ENCODE measurements at regions not wholly inside any gene's neighbourhood (a gene's known extent, or its start where the extent isn't known, plus 50 kb on each side); places are given as distances from the start of the nearest gene placed in this dataset.

DNA sequence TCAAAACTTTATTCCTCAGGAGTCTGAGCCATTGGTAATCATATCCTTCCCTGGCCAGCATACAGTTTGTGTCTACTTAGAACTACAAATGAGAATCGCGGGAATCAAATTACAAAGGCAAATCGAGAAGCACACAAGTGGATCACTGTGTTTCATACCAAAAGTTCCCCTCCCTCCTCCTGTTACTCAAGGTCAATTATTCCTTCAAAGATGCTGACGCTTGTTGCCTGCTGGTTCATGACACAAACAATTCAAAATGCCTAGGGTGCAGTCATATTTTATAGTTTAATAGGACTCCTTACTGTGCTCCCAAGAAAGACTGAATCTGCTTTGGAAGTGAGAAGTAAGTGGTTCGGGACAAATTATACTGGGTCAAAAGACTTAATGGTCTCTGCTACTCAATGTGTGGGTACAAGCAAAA is 93.0 kb upstream of the PBX1 start:
- in situ Hi-C loops (cut with HindIII; ENCODE audit: low pct_ligation_motif_present, low pct_unique_long_range_greater_than_20kb, low sequenced_read_pairs) = no loop called here
- DNase-seq = no peak

DNA sequence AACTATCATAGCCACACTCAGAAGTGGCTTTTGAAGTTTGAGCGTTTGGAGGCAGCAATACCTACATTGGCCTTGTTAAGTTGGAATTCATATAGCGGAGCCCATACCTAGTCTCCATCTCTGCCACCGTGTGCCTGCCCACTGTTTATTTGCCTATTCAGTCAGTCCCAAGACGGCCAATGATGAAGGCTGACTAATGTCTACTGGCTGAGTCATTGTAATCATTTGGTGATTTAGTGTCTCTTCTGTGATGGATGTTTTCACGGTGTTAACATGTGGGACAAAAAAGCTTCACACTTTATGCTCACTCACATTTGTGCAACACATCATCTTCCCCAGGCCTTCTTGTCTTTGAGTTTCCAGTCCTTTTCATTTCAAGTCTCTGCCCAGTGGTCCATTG is 92.6 kb upstream of the PBX1 start:
- in situ Hi-C loops (cut with HindIII; ENCODE audit: low pct_ligation_motif_present, low pct_unique_long_range_greater_than_20kb, low sequenced_read_pairs) = no loop called here

DNA sequence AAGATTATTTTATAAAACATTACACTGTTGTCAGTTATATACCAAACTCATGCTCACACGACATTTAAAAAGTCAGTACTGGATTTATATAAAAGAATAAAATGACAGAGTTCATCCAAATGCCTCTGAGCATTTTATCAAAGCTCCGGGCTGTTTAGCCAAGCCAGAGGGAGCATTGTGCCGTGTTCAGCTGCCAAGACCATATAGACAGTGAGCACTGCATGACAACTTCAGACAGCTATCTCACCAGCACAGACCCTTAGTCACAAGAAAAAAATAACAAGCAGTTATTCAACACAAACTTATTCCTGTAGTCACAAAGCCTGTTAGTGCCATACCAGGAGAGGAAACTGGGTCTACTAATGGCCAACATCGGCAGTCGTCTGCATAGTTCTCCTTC is 88.0 kb upstream of the PBX1 start:
- DNase-seq = no peak
- in situ Hi-C loops (cut with HindIII; ENCODE audit: low pct_ligation_motif_present, low pct_unique_long_range_greater_than_20kb, low sequenced_read_pairs) = no loop called here

More for the DNA sequence above, 92.6 kb upstream of the PBX1 start:
- no peak for DNase-seq

DNA sequence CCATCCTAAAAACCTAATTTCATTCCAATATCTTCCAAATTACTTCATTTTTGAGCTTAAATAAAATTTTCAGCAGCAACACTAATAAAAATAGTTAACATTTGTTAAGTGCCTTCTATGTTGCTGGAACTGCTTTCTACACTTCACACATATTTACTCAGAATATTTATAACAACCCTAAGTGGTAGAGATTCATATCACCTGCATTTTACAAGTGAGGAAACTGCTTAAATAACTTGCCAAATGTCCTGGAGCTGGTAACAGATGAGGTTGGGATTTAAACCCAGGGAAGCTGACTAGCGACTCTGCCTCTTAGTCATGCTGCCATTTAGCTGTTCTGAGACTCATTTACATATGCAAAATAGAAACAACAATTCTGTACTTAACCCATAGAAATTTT is 86.1 kb upstream of the PBX1 start:
- no peak for DNase-seq
- in situ Hi-C loops (cut with HindIII; ENCODE audit: low pct_ligation_motif_present, low pct_unique_long_range_greater_than_20kb, low sequenced_read_pairs) = no loop called here

DNA sequence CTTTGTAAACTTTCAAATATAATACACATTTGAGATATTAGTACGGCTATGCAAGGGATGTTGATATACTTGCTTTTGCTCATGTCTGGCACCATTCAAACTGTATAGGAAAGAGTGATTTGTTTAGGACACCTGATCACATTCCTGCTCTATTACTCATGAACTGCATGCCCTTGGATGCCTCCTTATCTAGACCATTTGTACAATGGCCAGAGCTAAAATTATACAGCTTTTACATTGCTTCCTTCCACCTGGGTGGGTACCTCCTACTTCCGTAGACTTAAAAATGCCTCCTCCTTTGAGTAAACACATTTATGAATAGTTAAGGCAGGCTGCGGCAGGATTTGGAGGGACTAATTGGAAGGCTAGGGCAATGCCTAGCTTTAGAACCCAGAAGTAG is 85.4 kb upstream of the PBX1 start:
- DNase-seq = no peak
- in situ Hi-C loops (cut with HindIII; ENCODE audit: low pct_ligation_motif_present, low pct_unique_long_range_greater_than_20kb, low sequenced_read_pairs) = no loop called here

DNA sequence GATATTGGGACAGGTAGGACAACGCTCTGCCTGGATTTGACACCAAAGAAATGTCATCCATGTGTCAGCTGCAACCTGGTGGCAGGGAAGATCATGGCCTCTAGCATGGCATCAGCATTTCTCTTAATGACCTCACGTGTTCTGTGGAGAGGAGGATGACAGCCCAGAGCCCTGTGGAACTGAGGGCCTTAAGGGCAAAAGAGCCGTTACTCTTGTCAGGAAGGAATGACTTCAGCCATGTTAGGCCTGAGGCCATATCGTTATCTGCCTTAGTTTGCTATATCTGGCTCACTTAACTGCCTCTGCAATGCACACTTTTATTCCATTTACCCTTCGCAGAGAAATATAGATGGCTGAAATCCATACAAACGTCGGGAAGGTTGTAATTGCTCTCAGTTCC is 83.2 kb upstream of the PBX1 start:
- no peak for DNase-seq
- in situ Hi-C loops (cut with HindIII; ENCODE audit: low pct_ligation_motif_present, low pct_unique_long_range_greater_than_20kb, low sequenced_read_pairs) = no loop called here

DNA sequence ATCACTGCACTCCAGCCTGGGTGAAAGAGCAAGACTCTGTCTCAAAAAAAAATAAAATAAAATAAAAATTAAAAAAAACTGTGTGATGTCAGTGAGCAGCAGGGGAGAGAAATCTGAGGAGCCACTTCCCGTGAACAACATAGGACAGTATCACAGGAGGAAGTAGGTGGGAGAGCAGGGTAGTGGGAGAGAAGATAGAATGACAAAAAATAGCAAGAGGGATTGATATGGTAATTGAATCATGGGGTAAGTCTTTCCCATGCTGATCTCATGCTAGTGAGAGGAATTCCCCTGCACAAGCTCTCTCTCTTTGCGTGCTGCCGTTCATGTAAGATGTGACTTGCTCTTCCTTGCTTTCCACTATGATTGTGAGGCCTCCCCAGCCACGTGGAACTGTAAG is 81.6 kb upstream of the PBX1 start:
- no peak for DNase-seq
- in situ Hi-C loops (cut with HindIII; ENCODE audit: low pct_ligation_motif_present, low pct_unique_long_range_greater_than_20kb, low sequenced_read_pairs) = no loop called here

DNA sequence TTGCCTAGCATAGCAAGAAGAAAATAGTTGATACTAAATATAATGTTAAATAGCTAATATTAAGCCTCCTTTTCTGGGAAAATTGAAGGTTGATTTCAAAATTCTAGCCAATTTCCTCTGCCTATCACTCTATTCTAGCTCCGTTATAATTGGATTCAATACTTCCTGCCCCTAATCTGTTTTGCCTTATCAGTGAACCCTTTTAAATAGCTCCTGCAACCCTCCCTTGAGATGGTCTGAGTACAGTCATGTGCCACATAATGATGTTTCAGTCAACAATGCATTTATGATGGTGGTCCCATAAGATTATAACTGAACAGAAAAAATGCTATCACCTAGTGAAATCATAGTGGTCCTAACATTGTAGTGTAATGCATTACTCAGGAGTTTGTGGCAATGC is 79.7 kb upstream of the PBX1 start:
- in situ Hi-C loops (cut with HindIII; ENCODE audit: low pct_ligation_motif_present, low pct_unique_long_range_greater_than_20kb, low sequenced_read_pairs) = no loop called here
- DNase-seq = no peak

DNA sequence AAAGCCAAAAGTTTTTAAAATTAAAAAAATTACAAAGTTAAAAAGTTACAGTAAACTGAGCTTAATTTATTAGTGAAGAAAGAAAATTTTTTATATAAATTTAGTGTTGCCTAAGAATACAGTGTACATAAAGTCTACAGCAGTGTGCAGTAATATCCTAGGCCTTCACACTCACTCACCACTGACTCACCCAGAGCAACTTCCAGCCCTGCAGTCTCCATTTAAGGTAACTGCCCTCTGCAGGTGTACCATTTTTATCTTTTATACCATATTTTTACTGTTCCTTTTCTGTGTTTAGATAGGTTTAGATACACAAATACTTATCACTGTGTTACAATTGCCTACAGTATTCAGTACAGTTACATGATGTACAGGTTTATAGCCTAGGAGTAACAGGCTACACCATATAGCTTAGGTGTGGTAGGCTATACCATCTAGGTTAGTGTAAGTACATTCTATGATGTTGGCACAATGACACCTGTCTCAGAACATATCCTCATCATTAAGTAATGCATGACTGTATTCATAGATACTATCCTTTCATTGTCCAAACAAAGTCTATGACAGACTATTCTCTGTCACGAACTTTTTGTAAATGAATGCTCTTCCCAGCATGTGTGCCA is 78.6 kb upstream of the PBX1 start:
- in situ Hi-C loops (cut with HindIII; ENCODE audit: low pct_ligation_motif_present, low pct_unique_long_range_greater_than_20kb, low sequenced_read_pairs) = no loop called here

DNA sequence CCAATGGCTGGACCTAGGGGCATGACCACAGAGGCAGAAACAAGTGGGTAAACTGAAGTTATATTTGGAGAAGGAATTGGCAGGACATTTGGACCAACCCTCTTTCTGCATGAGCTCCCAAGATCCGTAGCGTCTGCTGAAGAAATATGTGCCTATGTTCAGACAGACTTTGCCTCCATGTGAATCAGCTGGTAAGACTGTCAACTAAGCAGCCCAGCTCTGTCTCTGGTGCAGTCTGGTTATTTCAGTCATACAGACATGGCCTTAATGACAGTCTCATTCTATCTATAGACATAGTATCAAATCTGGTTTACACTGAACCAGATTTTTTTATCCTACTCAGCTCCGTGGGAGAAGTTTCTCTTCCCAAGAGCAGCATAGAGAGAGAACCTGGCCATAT is 63.1 kb upstream of the PBX1 start:
- in situ Hi-C loops (cut with HindIII; ENCODE audit: low pct_ligation_motif_present, low pct_unique_long_range_greater_than_20kb, low sequenced_read_pairs) = no loop called here
- no peak for DNase-seq

More for the DNA sequence above, 78.6 kb upstream of the PBX1 start:
- no peak for DNase-seq

DNA sequence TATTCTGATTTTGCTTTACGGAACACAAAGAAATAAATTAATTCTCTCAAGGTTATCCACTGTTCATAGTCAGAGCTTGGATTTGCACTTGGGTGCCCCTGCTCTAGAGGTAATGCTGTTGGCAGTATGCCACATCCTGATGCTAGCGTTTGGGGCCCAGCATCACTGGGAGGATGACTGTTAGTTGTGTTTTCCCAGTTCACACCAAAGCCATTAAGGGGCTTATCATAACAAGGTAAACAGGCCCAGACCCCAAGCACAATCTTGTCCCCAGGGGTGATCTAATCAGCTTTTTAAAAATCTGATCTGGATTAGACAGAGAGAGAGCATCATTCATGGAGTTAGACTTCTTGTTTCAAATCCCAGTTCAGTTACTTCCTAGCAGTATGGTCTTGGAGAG is 60.2 kb upstream of the PBX1 start:
- DNase-seq = no peak
- in situ Hi-C loops (cut with HindIII; ENCODE audit: low pct_ligation_motif_present, low pct_unique_long_range_greater_than_20kb, low sequenced_read_pairs) = no loop called here

DNA sequence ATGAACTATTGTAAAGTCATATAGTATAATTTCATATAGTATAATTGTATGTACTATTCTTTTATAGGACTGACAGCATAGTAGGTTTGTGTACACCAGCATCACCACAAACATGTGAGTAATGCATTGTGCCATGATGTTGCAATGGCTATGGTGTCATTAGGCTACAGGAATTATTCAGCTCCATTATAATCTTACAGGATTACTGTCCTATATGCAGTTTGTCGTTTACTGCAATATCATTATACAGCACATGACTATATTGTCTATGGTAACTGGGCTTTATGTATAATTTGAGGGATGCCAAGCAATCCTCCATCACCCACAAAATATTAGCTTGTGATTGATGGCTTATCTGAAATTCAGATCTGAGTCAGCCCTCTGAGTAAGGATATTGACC is 54.2 kb upstream of the PBX1 start:
- in situ Hi-C loops (cut with HindIII; ENCODE audit: low pct_ligation_motif_present, low pct_unique_long_range_greater_than_20kb, low sequenced_read_pairs) = no loop called here
- no peak for DNase-seq
